ENCODE measurements at regions not wholly inside any gene's neighbourhood (a gene's known extent, or its start where the extent isn't known, plus 50 kb on each side); places are given as distances from the start of the nearest gene placed in this dataset.

- FAIRE-seq (peak; percentile 5), DNase-seq (ENCODE audit: low read depth, low spot score) (peak; percentile 52)
- Histone ChIP-seq H3K27ac (ENCODE audit: control insufficient read depth, insufficient read depth, low read length) (no peak overlapping the region), H3K27me3 (ENCODE audit: control insufficient read depth, extremely low read depth, insufficient read depth, low read length) (no peaks in the 10 kb centered on the region), H3K9me3 (ENCODE audit: control insufficient read depth, low read depth, low read length) (no peaks in the 10 kb centered on the region), H3K4me3 (ENCODE audit: control insufficient read depth in 2 of 3, extremely low read depth in 1 of 3, insufficient read depth in 2 of 3, low read depth in 1 of 3, low read length in 3 of 3) (no peak overlapping the region), H3K36me3 (ENCODE audit: control insufficient read depth in 2 of 2, extremely low read depth in 1 of 2, insufficient read depth in 2 of 2, low read length in 2 of 2) (no peaks in the 10 kb centered on the region), H3K9me1 (ENCODE audit: control insufficient read depth, extremely low read depth, insufficient read depth, low read length) (no peaks in the 10 kb centered on the region), H2AFZ (ENCODE audit: control insufficient read depth, low read length) (no peak overlapping the region), H3K4me2 (ENCODE audit: control insufficient read depth, extremely low read depth, insufficient read depth, low read depth, low read length) (no peak overlapping the region), H3K79me2 (ENCODE audit: control insufficient read depth, insufficient read depth, low read length) (no peaks in the 10 kb centered on the region), H3K9ac (ENCODE audit: control insufficient read depth, extremely low read depth, insufficient read depth, low read length) (no peak overlapping the region), H3K4me1 (ENCODE audit: control insufficient read depth, extremely low read depth, insufficient read depth, low read length) (peaks cover 17% of the 10 kb centered on the region), H4K20me1 (ENCODE audit: control insufficient read depth, extremely low read depth, insufficient read depth, low read length) (no peaks in the 10 kb centered on the region)
- TF ChIP-seq CTCF (optimal IDR thresholded peaks at IDR 0.05 in 1 of 3, IDR thresholded peaks at IDR 0.05 in 1 of 3, conservative IDR thresholded peaks at IDR 0.05 in 1 of 3; ENCODE audit: extremely low read depth in 1 of 3, insufficient read depth in 2 of 3, low read length in 3 of 3), result no peak
- no peak for TF ChIP-seq EZH2 (IDR thresholded peaks at IDR 0.05; ENCODE audit: low read length)
- dilution Hi-C loops (cut with MboI; ENCODE audit: extremely low pct_ligation_motif_present, low sequenced_read_pairs), result loop anchor here (25.0 kb wide), 1 partner anchor 139 kb away; the partner anchor contains the start of gene NEDD4L
Observed at GRCh38 chr18:57898506-57899124, 95.5 kb upstream of the ATP8B1 start.

GRCh38 chr18:57895182-57895581 lies 92.1 kb upstream of the ATP8B1 start:
- H3K4me3 ChIP-seq (ENCODE audit: control insufficient read depth in 2 of 3, extremely low read depth in 1 of 3, insufficient read depth in 2 of 3, low read depth in 1 of 3, low read length in 3 of 3), result no peak overlapping the region
- no peaks in the 10 kb centered on the region for H3K9me3 ChIP-seq (ENCODE audit: control insufficient read depth, low read depth, low read length)
- H3K9me1 ChIP-seq (ENCODE audit: control insufficient read depth, extremely low read depth, insufficient read depth, low read length), result no peaks in the 10 kb centered on the region
- no peaks in the 10 kb centered on the region for H3K79me2 ChIP-seq (ENCODE audit: control insufficient read depth, insufficient read depth, low read length)
- no peak overlapping the region for H3K4me2 ChIP-seq (ENCODE audit: control insufficient read depth, extremely low read depth, insufficient read depth, low read depth, low read length)
- FAIRE-seq (no peak), DNase-seq (ENCODE audit: low read depth, low spot score) (no peak)
- H3K27ac ChIP-seq (ENCODE audit: control insufficient read depth, insufficient read depth, low read length), result no peak overlapping the region
- no peak overlapping the region for H3K9ac ChIP-seq (ENCODE audit: control insufficient read depth, extremely low read depth, insufficient read depth, low read length)
- no peak overlapping the region for H2AFZ ChIP-seq (ENCODE audit: control insufficient read depth, low read length)
- TF ChIP-seq CTCF (optimal IDR thresholded peaks at IDR 0.05 in 1 of 3, IDR thresholded peaks at IDR 0.05 in 1 of 3, conservative IDR thresholded peaks at IDR 0.05 in 1 of 3; ENCODE audit: extremely low read depth in 1 of 3, insufficient read depth in 2 of 3, low read length in 3 of 3) (no peak), EZH2 (IDR thresholded peaks at IDR 0.05; ENCODE audit: low read length) (no peak)
- no peaks in the 10 kb centered on the region for H3K27me3 ChIP-seq (ENCODE audit: control insufficient read depth, extremely low read depth, insufficient read depth, low read length)
- dilution Hi-C loops (cut with MboI; ENCODE audit: extremely low pct_ligation_motif_present, low sequenced_read_pairs), result loop anchor here (25.0 kb wide), 1 partner anchor 142 kb away; the partner anchor contains the start of gene NEDD4L
- no peaks in the 10 kb centered on the region for H4K20me1 ChIP-seq (ENCODE audit: control insufficient read depth, extremely low read depth, insufficient read depth, low read length)
- H3K4me1 ChIP-seq (ENCODE audit: control insufficient read depth, extremely low read depth, insufficient read depth, low read length), result no peaks in the 10 kb centered on the region
- no peaks in the 10 kb centered on the region for H3K36me3 ChIP-seq (ENCODE audit: control insufficient read depth in 2 of 2, extremely low read depth in 1 of 2, insufficient read depth in 2 of 2, low read length in 2 of 2)

Measured in keratinocyte (primary cell).